Nephron (organoid): ENCODE measurements at regions not wholly inside any gene's neighbourhood (a gene's known extent, or its start where the extent isn't known, plus 50 kb on each side); places are given as distances from the start of the nearest gene placed in this dataset.
"Not testable (repeated sequence)": the region's sequence is repeated elsewhere in the genome, so short reads cannot be mapped to it uniquely, and the experiment has no call there.

Experiments
- H3K27ac Mint-ChIP-seq, 3 experiments: 2 replicates each; pipeline ENCODE4 v1.8.0; 2020; ENCODE audit warnings: mixed read lengths in 3 of 3, mild to moderate bottlenecking in 2 of 3, moderate library complexity in 1 of 3
- H3K27me3 Mint-ChIP-seq: 2 replicates; pipeline ENCODE4 v1.8.0; 2021; ENCODE audit warnings: low read depth, mild to moderate bottlenecking, moderate library complexity, mixed read lengths
- H3K36me3 Mint-ChIP-seq: 2 replicates; pipeline ENCODE4 v1.8.0; 2020; ENCODE audit warnings: low read depth, mixed read lengths
- H3K4me1 Mint-ChIP-seq: 2 replicates; pipeline ENCODE4 v1.8.0; 2020; ENCODE audit warnings: mixed read lengths
- H3K4me3 Mint-ChIP-seq, 3 experiments: 2 replicates each; pipeline ENCODE4 v1.8.0; 2020; ENCODE audit warnings: mild to moderate bottlenecking in 3 of 3, mixed read lengths in 3 of 3, moderate library complexity in 2 of 3
- H3K9me3 Mint-ChIP-seq: 2 replicates; pipeline ENCODE4 v1.8.0; 2020; ENCODE audit warnings: mixed read lengths
- TF ChIP-seq, protein P1 (sequence below), 3 experiments: fragments of 200-600 bp; sonication (generic); IDR thresholded peaks; one replicate each; pipeline ENCODE4 v1.5.0; 2021; ENCODE audit warnings: antibody characterized with exemption in 3 of 3; ENCODE audit not compliant: unreplicated experiment in 3 of 3

DNA sequence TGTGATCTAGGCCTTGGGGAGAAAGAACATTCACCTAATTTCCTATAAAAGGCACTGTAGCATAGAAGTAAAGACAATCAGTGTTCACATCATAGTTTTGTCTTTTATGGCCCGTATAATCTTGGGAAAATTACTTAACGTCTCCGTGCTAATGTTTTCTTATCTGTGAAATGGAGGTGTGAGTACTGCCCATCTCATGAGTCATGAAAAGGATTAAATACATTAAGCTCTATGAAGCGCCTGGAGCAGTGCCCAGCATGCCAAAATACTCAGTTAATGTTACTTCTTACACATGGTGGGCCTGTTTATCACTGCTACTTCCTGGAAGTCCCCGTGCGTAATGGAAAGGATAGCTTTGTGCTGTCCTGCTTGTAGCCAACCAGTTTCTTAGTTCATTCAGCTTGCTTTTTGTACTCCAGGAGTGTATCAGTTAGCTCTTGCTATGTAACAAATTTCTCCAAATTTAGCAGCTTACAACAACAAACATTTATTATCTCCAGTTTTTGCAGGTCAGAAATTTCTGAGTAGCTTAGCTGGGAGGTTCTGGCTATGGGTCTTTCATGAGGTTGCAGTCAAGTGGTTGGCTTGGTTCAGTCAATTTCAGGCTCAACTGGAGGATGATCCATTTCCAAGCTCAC lies 103.6 kb upstream of the BMP2 start:
- Mint-ChIP-seq H3K27me3 (peaks cover 4% of the 10 kb centered on the region), H3K4me3 (no peak overlapping the region), H3K36me3 (peaks cover 3% of the 10 kb centered on the region), H3K4me1 (peaks cover 9% of the 10 kb centered on the region), H3K27ac (peak overlapping the region in 1 of 3 experiments; percentile 20), H3K9me3 (peaks cover 5% of the 10 kb centered on the region)
- TF ChIP-seq, protein P1, sequence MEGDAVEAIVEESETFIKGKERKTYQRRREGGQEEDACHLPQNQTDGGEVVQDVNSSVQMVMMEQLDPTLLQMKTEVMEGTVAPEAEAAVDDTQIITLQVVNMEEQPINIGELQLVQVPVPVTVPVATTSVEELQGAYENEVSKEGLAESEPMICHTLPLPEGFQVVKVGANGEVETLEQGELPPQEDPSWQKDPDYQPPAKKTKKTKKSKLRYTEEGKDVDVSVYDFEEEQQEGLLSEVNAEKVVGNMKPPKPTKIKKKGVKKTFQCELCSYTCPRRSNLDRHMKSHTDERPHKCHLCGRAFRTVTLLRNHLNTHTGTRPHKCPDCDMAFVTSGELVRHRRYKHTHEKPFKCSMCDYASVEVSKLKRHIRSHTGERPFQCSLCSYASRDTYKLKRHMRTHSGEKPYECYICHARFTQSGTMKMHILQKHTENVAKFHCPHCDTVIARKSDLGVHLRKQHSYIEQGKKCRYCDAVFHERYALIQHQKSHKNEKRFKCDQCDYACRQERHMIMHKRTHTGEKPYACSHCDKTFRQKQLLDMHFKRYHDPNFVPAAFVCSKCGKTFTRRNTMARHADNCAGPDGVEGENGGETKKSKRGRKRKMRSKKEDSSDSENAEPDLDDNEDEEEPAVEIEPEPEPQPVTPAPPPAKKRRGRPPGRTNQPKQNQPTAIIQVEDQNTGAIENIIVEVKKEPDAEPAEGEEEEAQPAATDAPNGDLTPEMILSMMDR (IDR thresholded peaks at IDR 0.05; ENCODE audit: unreplicated experiment in 3 of 3) = no peak

DNA sequence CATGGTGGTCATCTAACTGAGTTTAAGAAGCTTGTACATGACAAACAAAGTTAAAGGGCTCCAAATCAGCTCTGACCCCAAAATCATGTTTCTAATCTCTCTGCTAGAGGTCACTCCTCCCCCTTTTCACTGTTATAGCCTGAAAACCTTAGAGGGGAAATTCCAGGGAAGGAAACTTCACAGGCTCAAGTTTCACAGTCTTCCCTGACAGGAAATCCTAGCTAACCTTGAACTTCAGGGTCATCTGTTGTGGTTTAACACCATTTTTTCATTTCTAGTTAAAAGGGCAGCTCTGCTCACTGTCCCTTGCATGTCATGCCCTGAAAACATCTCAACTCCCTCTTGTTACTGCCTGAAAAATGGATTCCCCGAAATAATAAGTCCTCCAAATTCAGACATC lies 104.4 kb upstream of the BMP2 start:
- TF ChIP-seq, protein P1 (IDR thresholded peaks at IDR 0.05; ENCODE audit: unreplicated experiment in 3 of 3) = no peak
- H3K9me3 Mint-ChIP-seq = peaks cover 5% of the 10 kb centered on the region
- H3K4me1 Mint-ChIP-seq = peaks cover 9% of the 10 kb centered on the region
- H3K27ac Mint-ChIP-seq = peak overlapping the region in 1 of 3 experiments; percentile 20
- peaks cover 4% of the 10 kb centered on the region for H3K27me3 Mint-ChIP-seq
- no peak overlapping the region for H3K4me3 Mint-ChIP-seq
- H3K36me3 Mint-ChIP-seq = peaks cover 3% of the 10 kb centered on the region

DNA sequence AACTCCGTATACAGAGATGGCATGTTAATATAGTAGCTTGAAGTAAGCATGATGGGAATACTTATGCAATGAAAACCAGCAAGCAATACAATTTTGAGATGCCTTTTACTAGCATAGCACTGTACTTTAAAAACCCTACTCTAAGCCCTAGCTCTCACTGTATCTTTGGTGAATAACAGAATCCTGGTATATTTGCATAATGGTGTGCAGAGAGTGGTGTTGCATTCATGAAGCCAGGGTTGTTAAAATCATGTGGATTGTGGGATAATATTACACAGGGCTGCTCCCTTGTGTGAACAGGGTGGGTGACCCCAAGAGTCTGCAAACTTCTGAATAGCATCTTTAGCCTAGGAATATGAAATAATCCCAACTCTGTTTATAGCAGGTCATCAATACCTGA lies 105.2 kb upstream of the BMP2 start:
- Mint-ChIP-seq H3K36me3 (peaks cover 3% of the 10 kb centered on the region), H3K27me3 (no peaks in the 10 kb centered on the region), H3K27ac (peak overlapping the region in 1 of 3 experiments; percentile 20), H3K9me3 (peaks cover 5% of the 10 kb centered on the region), H3K4me1 (peaks cover 9% of the 10 kb centered on the region), H3K4me3 (no peak overlapping the region)
- TF ChIP-seq, protein P1 (IDR thresholded peaks at IDR 0.05; ENCODE audit: unreplicated experiment in 3 of 3) = no peak

DNA sequence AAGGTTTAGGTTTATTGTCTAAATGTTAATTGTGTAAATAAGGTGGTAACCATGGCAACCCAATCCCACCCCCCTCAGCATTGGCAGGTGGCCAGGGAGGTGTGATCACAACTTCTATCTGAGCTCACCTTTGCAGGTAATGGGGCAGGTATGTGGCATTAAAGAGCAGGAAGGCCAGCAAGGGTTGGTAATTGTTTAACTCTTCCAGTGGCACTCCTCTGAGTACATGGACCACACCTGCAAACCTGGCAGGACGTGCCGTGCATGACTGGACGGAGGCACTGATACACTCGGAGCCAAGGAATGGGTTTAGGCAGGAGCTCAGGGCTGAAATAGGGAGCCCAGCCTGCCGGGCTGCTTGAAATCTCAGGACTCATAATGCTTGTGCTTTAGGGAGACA lies 107.0 kb upstream of the BMP2 start:
- peaks cover 3% of the 10 kb centered on the region for H3K36me3 Mint-ChIP-seq
- TF ChIP-seq, protein P1 (IDR thresholded peaks at IDR 0.05; ENCODE audit: unreplicated experiment in 3 of 3) = no peak
- no peaks in the 10 kb centered on the region for H3K27me3 Mint-ChIP-seq
- H3K4me1 Mint-ChIP-seq = peaks cover 5% of the 10 kb centered on the region
- H3K27ac Mint-ChIP-seq = no peak overlapping the region
- H3K9me3 Mint-ChIP-seq = peaks cover 2% of the 10 kb centered on the region
- H3K4me3 Mint-ChIP-seq = no peak overlapping the region

DNA sequence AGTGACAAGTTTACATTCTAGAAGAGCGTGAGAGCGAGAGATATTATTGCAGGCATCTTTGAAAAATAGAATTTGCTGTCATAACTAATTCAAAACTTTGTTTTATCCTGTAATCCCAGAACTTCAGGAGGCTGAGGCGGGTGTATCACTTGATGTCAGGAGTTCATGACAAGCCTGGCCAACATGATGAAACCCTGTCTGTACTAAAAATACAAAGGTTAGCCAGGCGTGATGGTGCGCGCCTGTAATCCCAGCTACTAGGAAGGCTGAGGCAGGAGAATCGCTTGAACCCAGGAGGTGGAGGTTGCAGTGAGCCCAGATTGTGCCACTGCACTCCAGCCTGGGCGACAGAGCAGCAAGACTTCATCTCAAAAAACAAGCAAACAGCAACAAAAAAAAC lies 108.6 kb upstream of the BMP2 start:
- H3K4me1 Mint-ChIP-seq, H3K36me3 Mint-ChIP-seq, H3K27me3 Mint-ChIP-seq, H3K4me3 Mint-ChIP-seq, H3K9me3 Mint-ChIP-seq, H3K27ac Mint-ChIP-seq: not testable (repeated sequence)

DNA sequence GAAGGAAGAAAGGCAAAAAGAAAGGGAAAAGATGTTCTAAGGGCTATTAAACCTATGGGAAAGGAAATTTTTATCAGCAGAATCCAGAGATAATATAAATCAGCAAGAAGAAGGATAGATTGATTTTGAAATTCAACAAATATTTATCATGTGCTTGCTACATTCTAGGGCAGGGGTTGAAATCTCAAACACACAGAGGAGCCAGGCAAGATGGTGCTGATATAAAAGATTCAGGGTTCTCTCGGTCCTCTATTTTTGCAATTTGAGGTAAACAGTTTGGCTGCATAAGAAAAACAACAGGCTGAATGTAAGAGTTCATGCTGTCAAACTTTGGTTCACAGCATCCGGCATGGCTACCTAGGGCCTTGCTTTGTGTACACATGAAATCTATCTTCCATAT lies 109.6 kb upstream of the BMP2 start:
- H3K36me3 Mint-ChIP-seq = no peaks in the 10 kb centered on the region
- H3K4me3 Mint-ChIP-seq = no peak overlapping the region
- no peak overlapping the region for H3K27ac Mint-ChIP-seq
- no peaks in the 10 kb centered on the region for H3K9me3 Mint-ChIP-seq
- H3K4me1 Mint-ChIP-seq = no peaks in the 10 kb centered on the region
- H3K27me3 Mint-ChIP-seq = no peaks in the 10 kb centered on the region
- TF ChIP-seq, protein P1 (IDR thresholded peaks at IDR 0.05; ENCODE audit: unreplicated experiment in 3 of 3) = no peak
